ENCODE measurements at regions not wholly inside any gene's neighbourhood (a gene's known extent, or its start where the extent isn't known, plus 50 kb on each side); places are given as distances from the start of the nearest gene placed in this dataset.

DNA sequence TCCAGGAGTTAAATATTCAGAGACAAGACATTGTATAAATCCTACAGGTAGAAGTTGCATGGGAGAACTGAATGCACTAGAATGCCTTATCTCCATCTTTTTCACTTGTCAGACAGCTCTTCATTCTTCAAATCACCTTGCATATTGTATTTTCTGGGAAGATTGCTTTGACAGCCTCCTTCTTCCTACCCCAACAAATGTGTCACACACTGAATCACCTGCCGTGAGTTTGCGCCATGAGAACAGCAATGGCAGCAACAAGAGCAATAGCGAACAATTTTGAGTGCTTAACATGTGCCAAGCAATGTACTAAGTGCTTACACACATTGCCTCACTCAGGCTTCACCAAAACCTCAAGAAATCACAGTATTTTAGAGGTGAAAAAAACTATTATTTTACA lies 161.3 kb upstream of the REG3G start:
- Histone ChIP-seq H3K27ac (ENCODE audit: low read depth, low read length) (no peak overlapping the region), H3K4me3 (ENCODE audit: low read length) (no peak overlapping the region), H3K4me1 (ENCODE audit: insufficient read depth, low read length) (no peaks in the 10 kb centered on the region), H3K36me3 (ENCODE audit: insufficient read depth, low read length) (no peaks in the 10 kb centered on the region), H3K9me3 (ENCODE audit: low read length) (no peaks in the 10 kb centered on the region), H3K27me3 (ENCODE audit: insufficient read depth, low read length, poor library complexity, severe bottlenecking) (no peaks in the 10 kb centered on the region)
- CTCF ChIA-PET: no interaction called here
- Mint-ChIP-seq H3K4me1 (no peaks in the 10 kb centered on the region), H3K36me3 (no peaks in the 10 kb centered on the region), H3K27me3 (peaks cover 0 to 2% of the 10 kb centered on the region in 2 donors), H3K4me3 (no peak overlapping the region), H3K9me3 (peaks cover 11 to 40% (median 16%) of the 10 kb centered on the region in 5 donors), H3K27ac (no peak overlapping the region)
- DNase-seq: no peak
- POLR2A ChIA-PET: no interaction called here

GRCh38 chr2:78865667-78866066 lies 159.8 kb upstream of the REG3G start:
- H3K27ac Mint-ChIP-seq: no peak overlapping the region
- ChIA-PET POLR2A (no interaction called here), CTCF (no interaction called here)
- peaks cover 0 to 2% of the 10 kb centered on the region in 2 donors for H3K27me3 Mint-ChIP-seq
- H3K9me3 Mint-ChIP-seq: peaks cover 9 to 44% (median 15%) of the 10 kb centered on the region in 5 donors
- peaks cover 4% of the 10 kb centered on the region for H3K9me3 ChIP-seq (ENCODE audit: low read length)
- no peaks in the 10 kb centered on the region for H3K27me3 ChIP-seq (ENCODE audit: insufficient read depth, low read length, poor library complexity, severe bottlenecking)
- H3K36me3 ChIP-seq (ENCODE audit: insufficient read depth, low read length): no peaks in the 10 kb centered on the region
- H3K4me1 Mint-ChIP-seq: no peaks in the 10 kb centered on the region
- no peaks in the 10 kb centered on the region for H3K36me3 Mint-ChIP-seq
- no peak for DNase-seq
- H3K4me3 Mint-ChIP-seq: no peak overlapping the region
- no peak overlapping the region for H3K4me3 ChIP-seq (ENCODE audit: low read length)
- no peak overlapping the region for H3K27ac ChIP-seq (ENCODE audit: low read depth, low read length)
- no peaks in the 10 kb centered on the region for H3K4me1 ChIP-seq (ENCODE audit: insufficient read depth, low read length)

DNA sequence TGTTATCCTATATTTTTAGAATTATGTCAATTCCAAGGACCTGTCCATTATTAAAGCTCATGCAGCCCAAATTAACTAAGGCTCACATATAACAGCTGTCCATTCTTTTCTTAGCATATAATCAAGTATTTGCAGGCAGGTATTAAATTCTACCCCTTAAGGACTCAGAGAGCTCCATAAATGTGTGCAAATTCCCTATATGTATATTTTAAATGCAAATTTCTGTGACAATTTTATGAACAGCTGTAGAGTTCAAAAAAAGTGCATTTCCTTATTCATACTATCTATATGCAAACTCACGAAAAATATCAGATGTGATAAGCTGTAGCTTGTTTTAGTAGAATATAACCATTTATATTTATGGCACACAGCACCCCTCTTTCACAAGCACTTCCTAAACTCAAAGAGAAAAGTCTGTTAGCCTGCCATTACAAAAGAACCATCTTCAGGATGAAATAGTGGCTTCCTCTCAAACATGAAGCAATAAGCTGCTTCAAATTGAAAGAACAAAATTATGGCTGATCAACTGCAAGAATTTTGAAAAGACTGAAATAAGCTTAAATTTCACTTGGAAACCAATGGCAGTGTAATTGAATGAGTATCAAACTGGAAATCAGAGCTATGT lies 155.0 kb upstream of the REG3G start:
- ChIA-PET CTCF (no interaction called here), POLR2A (no interaction called here)
- peaks cover 5% of the 10 kb centered on the region for H3K9me3 ChIP-seq (ENCODE audit: low read length)

GRCh38 chr2:78873526-78873925 lies 152.0 kb upstream of the REG3G start:
- Mint-ChIP-seq H3K27me3 (no peaks in the 10 kb centered on the region), H3K4me1 (no peaks in the 10 kb centered on the region), H3K27ac (no peak overlapping the region), H3K4me3 (no peak overlapping the region), H3K36me3 (no peaks in the 10 kb centered on the region), H3K9me3 (peaks cover 2 to 23% (median 8%) of the 10 kb centered on the region in 5 donors)
- H3K27me3 ChIP-seq (ENCODE audit: insufficient read depth, low read length, poor library complexity, severe bottlenecking): no peaks in the 10 kb centered on the region
- CTCF ChIA-PET: no interaction called here
- DNase-seq: no peak
- H3K27ac ChIP-seq (ENCODE audit: low read depth, low read length): no peak overlapping the region
- no peak overlapping the region for H3K4me3 ChIP-seq (ENCODE audit: low read length)
- H3K4me1 ChIP-seq (ENCODE audit: insufficient read depth, low read length): no peaks in the 10 kb centered on the region
- POLR2A ChIA-PET: no interaction called here
- peaks cover 5% of the 10 kb centered on the region for H3K9me3 ChIP-seq (ENCODE audit: low read length)
- no peaks in the 10 kb centered on the region for H3K36me3 ChIP-seq (ENCODE audit: insufficient read depth, low read length)

More for the DNA sequence above, 155.0 kb upstream of the REG3G start:
- Mint-ChIP-seq H3K9me3 (peaks cover 3 to 30% (median 10%) of the 10 kb centered on the region in 5 donors), H3K27me3 (no peaks in the 10 kb centered on the region), H3K4me1 (no peaks in the 10 kb centered on the region), H3K36me3 (no peaks in the 10 kb centered on the region), H3K4me3 (no peak overlapping the region), H3K27ac (no peak overlapping the region)
- Histone ChIP-seq H3K27ac (ENCODE audit: low read depth, low read length) (no peak overlapping the region), H3K4me3 (ENCODE audit: low read length) (no peak overlapping the region), H3K36me3 (ENCODE audit: insufficient read depth, low read length) (no peaks in the 10 kb centered on the region), H3K27me3 (ENCODE audit: insufficient read depth, low read length, poor library complexity, severe bottlenecking) (no peaks in the 10 kb centered on the region), H3K4me1 (ENCODE audit: insufficient read depth, low read length) (no peaks in the 10 kb centered on the region)
- DNase-seq: no peak

DNA sequence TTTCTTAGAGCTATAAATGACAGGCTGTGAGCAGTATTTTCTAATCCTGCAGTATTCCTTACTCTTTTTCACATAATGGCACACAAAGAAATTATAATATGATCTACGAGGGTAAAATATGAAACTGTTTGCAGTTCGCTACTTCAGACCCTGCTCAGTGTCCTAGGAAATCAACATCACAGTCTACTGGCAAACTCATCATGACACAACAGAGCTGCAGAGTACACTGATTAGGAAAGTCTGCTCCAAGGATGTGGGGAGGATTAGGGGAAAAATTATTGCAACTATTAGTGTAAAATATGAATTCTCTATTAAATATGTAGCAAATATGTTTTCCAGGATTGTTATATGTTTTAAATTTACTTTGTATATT lies 149.2 kb upstream of the REG3G start:
- Histone ChIP-seq H3K36me3 (ENCODE audit: insufficient read depth, low read length) (no peaks in the 10 kb centered on the region), H3K4me1 (ENCODE audit: insufficient read depth, low read length) (no peaks in the 10 kb centered on the region), H3K27me3 (ENCODE audit: insufficient read depth, low read length, poor library complexity, severe bottlenecking) (no peaks in the 10 kb centered on the region), H3K27ac (ENCODE audit: low read depth, low read length) (no peak overlapping the region), H3K4me3 (ENCODE audit: low read length) (no peak overlapping the region), H3K9me3 (ENCODE audit: low read length) (no peaks in the 10 kb centered on the region)
- ChIA-PET POLR2A (no interaction called here), CTCF (no interaction called here)
- DNase-seq: no peak
- Mint-ChIP-seq H3K27ac (no peak overlapping the region), H3K27me3 (no peaks in the 10 kb centered on the region), H3K9me3 (peaks cover 10 to 16% (median 11%) of the 10 kb centered on the region in 5 donors), H3K4me3 (no peak overlapping the region), H3K4me1 (no peaks in the 10 kb centered on the region), H3K36me3 (no peaks in the 10 kb centered on the region)

DNA sequence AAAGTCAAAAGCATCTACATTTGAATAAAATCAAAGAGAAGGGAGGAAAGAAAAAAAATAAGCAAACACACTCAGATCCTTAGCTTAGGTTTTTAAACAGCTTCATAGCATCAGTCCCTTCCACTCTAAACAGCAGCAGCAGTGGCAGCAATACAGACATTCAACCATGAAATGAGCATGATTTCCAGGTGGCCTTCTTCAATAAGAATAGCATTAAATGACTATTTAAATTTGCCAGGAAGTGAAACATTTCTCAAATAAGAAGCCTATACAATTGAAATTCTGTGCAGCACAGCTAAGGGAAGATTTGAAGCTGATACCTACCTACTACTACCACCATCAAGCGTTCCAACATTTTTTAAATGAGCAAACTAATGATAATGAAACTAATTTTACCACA lies 138.1 kb upstream of the REG3G start:
- no peaks in the 10 kb centered on the region for H3K36me3 ChIP-seq (ENCODE audit: insufficient read depth, low read length)
- ChIA-PET CTCF (no interaction called here), POLR2A (no interaction called here)
- DNase-seq: no peak
- no peak overlapping the region for H3K4me3 ChIP-seq (ENCODE audit: low read length)
- H3K4me1 Mint-ChIP-seq: no peaks in the 10 kb centered on the region
- no peaks in the 10 kb centered on the region for H3K9me3 ChIP-seq (ENCODE audit: low read length)
- H3K36me3 Mint-ChIP-seq: no peaks in the 10 kb centered on the region
- no peaks in the 10 kb centered on the region for H3K27me3 Mint-ChIP-seq
- H3K4me3 Mint-ChIP-seq: no peak overlapping the region
- peaks cover 8 to 40% (median 21%) of the 10 kb centered on the region in 5 donors for H3K9me3 Mint-ChIP-seq
- H3K27me3 ChIP-seq (ENCODE audit: insufficient read depth, low read length, poor library complexity, severe bottlenecking): no peaks in the 10 kb centered on the region
- no peak overlapping the region for H3K27ac Mint-ChIP-seq
- H3K27ac ChIP-seq (ENCODE audit: low read depth, low read length): no peak overlapping the region
- H3K4me1 ChIP-seq (ENCODE audit: insufficient read depth, low read length): no peaks in the 10 kb centered on the region

DNA sequence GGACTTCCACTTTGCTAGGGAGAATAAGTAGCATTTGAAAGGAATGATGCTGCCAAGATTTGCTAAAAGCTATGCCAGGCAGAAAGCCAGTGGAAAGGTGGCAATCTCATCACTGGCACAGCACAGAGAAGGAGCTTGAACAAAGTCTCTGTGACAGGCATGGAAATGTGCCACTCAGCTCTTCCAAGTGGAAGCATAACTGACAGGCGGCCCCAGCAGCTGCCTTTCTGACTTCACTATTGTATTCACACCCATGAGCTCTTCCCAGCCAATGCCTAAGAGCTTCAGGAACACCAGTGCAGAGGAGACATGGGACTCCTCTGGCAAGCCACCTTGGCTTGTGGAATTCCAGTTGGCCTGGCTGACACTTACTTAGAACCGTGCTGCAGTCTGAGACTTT lies 134.6 kb upstream of the REG3G start:
- Histone ChIP-seq H3K27me3 (ENCODE audit: insufficient read depth, low read length, poor library complexity, severe bottlenecking) (no peaks in the 10 kb centered on the region), H3K9me3 (ENCODE audit: low read length) (no peaks in the 10 kb centered on the region), H3K27ac (ENCODE audit: low read depth, low read length) (no peak overlapping the region), H3K4me1 (ENCODE audit: insufficient read depth, low read length) (no peaks in the 10 kb centered on the region), H3K36me3 (ENCODE audit: insufficient read depth, low read length) (no peaks in the 10 kb centered on the region), H3K4me3 (ENCODE audit: low read length) (no peak overlapping the region)
- H3K9me3 Mint-ChIP-seq: peaks cover 8 to 25% (median 15%) of the 10 kb centered on the region in 5 donors
- no peaks in the 10 kb centered on the region for H3K27me3 Mint-ChIP-seq
- no peaks in the 10 kb centered on the region for H3K36me3 Mint-ChIP-seq
- no peak for DNase-seq
- H3K4me1 Mint-ChIP-seq: no peaks in the 10 kb centered on the region
- CTCF ChIA-PET: no interaction called here
- no peak overlapping the region for H3K4me3 Mint-ChIP-seq
- no peak overlapping the region for H3K27ac Mint-ChIP-seq
- POLR2A ChIA-PET: no interaction called here

DNA sequence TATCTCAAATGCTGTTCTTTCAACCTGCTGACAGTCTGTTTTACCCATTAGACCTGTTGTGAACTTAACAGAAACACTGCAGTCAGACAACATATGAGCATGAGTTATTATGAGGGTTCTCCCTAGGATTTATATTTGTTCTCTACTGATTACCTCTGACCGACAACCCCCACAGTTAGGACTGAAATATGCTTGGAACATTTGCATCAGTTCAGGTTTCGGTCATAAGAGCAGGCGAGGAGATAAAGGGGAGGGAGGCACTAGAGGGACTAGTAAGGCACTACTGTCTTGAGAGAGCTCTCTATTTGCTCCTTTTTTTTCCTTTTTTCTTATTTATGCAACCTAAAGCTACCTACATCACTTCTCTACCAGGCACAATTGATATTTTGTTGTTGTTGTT lies 133.2 kb upstream of the REG3G start:
- Histone ChIP-seq H3K4me3 (ENCODE audit: low read length) (no peak overlapping the region), H3K27me3 (ENCODE audit: insufficient read depth, low read length, poor library complexity, severe bottlenecking) (no peaks in the 10 kb centered on the region), H3K9me3 (ENCODE audit: low read length) (no peaks in the 10 kb centered on the region), H3K27ac (ENCODE audit: low read depth, low read length) (no peak overlapping the region), H3K4me1 (ENCODE audit: insufficient read depth, low read length) (no peaks in the 10 kb centered on the region), H3K36me3 (ENCODE audit: insufficient read depth, low read length) (no peaks in the 10 kb centered on the region)
- Mint-ChIP-seq H3K27me3 (no peaks in the 10 kb centered on the region), H3K4me1 (no peaks in the 10 kb centered on the region), H3K9me3 (peaks cover 8 to 22% (median 16%) of the 10 kb centered on the region in 5 donors), H3K4me3 (no peak overlapping the region), H3K36me3 (no peaks in the 10 kb centered on the region), H3K27ac (no peak overlapping the region)
- ChIA-PET POLR2A (no interaction called here), CTCF (no interaction called here)
- no peak for DNase-seq

GRCh38 chr2:78895022-78895421 lies 130.5 kb upstream of the REG3G start:
- H3K27ac ChIP-seq (ENCODE audit: low read depth, low read length): no peak overlapping the region
- Mint-ChIP-seq H3K27me3 (no peaks in the 10 kb centered on the region), H3K36me3 (no peaks in the 10 kb centered on the region), H3K9me3 (peaks cover 9 to 25% (median 20%) of the 10 kb centered on the region in 5 donors), H3K4me3 (no peak overlapping the region), H3K4me1 (no peaks in the 10 kb centered on the region), H3K27ac (no peak overlapping the region)
- ChIA-PET POLR2A (no interaction called here), CTCF (interaction anchor here (0.6 kb wide), 1 partner anchor 38 kb away, joined by 3 read pairs; no protein-coding TSS in a partner anchor)
- no peak overlapping the region for H3K4me3 ChIP-seq (ENCODE audit: low read length)
- H3K36me3 ChIP-seq (ENCODE audit: insufficient read depth, low read length): no peaks in the 10 kb centered on the region
- H3K27me3 ChIP-seq (ENCODE audit: insufficient read depth, low read length, poor library complexity, severe bottlenecking): no peaks in the 10 kb centered on the region
- DNase-seq: no peak
- no peaks in the 10 kb centered on the region for H3K4me1 ChIP-seq (ENCODE audit: insufficient read depth, low read length)
- H3K9me3 ChIP-seq (ENCODE audit: low read length): no peaks in the 10 kb centered on the region
